Mesenchymal stem cell (in vitro differentiated cells and primary cell): ENCODE measurements at regions not wholly inside any gene's neighbourhood (a gene's known extent, or its start where the extent isn't known, plus 50 kb on each side); places are given as distances from the start of the nearest gene placed in this dataset.

Source experiments
- DNase-seq: peaks from one replicate; pipeline ENCODE4 v3.0.0-alpha.2; 2013
- H2AFZ ChIP-seq: one replicate; pipeline ENCODE4 v1.6.1; 2013; ENCODE audit warnings: low read depth, mild to moderate bottlenecking, control low read depth, inconsistent platforms, low read length, moderate library complexity
- H2AK5ac ChIP-seq: 2 replicates; pipeline ENCODE4 v1.6.1; 2013; ENCODE audit warnings: low read length, moderate library complexity, mild to moderate bottlenecking, inconsistent platforms; ENCODE audit not compliant: severe bottlenecking
- H2BK120ac ChIP-seq: one replicate; pipeline ENCODE4 v1.6.1; 2013; ENCODE audit warnings: low read depth, mild to moderate bottlenecking, inconsistent platforms, low read length, moderate library complexity
- H2BK12ac ChIP-seq, 2 experiments: one replicate each; pipeline ENCODE4 v1.6.1; 2013; ENCODE audit warnings: inconsistent platforms in 2 of 2, low read length in 2 of 2, mild to moderate bottlenecking in 2 of 2, moderate library complexity in 2 of 2, control low read depth in 1 of 2
- H2BK15ac ChIP-seq: one replicate; pipeline ENCODE4 v1.6.1; 2013; ENCODE audit warnings: mild to moderate bottlenecking, low read depth, inconsistent platforms; ENCODE audit not compliant: poor library complexity, severe bottlenecking
- H2BK5ac ChIP-seq: 2 replicates; pipeline ENCODE4 v1.6.1; 2013; ENCODE audit warnings: low read depth, mild to moderate bottlenecking, low read length, control low read depth, inconsistent platforms; ENCODE audit not compliant: poor library complexity, severe bottlenecking
- H3K14ac ChIP-seq, 2 experiments: one replicate each; pipeline ENCODE4 v1.6.1; 2013; ENCODE audit warnings: inconsistent platforms in 2 of 2, low read length in 2 of 2, control low read depth in 1 of 2, mild to moderate bottlenecking in 1 of 2, moderate library complexity in 1 of 2
- H3K18ac ChIP-seq, 2 experiments: one replicate each; pipeline ENCODE4 v1.6.1; 2013; ENCODE audit warnings: inconsistent platforms in 2 of 2, low read length in 2 of 2, control low read depth in 1 of 2, low read depth in 1 of 2, mild to moderate bottlenecking in 1 of 2
- H3K23ac ChIP-seq, 2 experiments: one replicate each; pipeline ENCODE4 v1.6.1; 2013; ENCODE audit warnings: inconsistent platforms in 2 of 2, low read length in 2 of 2, mild to moderate bottlenecking in 2 of 2, moderate library complexity in 2 of 2, control low read depth in 1 of 2
- H3K27ac ChIP-seq: 2 replicates; pipeline ENCODE4 v1.5.1; 2013; ENCODE audit warnings: mild to moderate bottlenecking, moderate library complexity, low read length, control low read depth, inconsistent platforms; ENCODE audit not compliant: poor library complexity, severe bottlenecking
- H3K27me3 ChIP-seq, 2 experiments: 2 replicates each; pipeline versions ENCODE4 v1.6.1 to v1.7.0; 2013; ENCODE audit warnings: low read length in 2 of 2, mild to moderate bottlenecking in 2 of 2, moderate library complexity in 2 of 2, control low read depth in 1 of 2, inconsistent platforms in 1 of 2; ENCODE audit not compliant: control insufficient read depth in 1 of 2, insufficient read depth in 1 of 2
- H3K36me3 ChIP-seq, 2 experiments: 2 replicates each; pipeline versions ENCODE4 v1.6.1 to v1.7.0; 2013; ENCODE audit warnings: low read length in 2 of 2, control low read depth in 1 of 2, inconsistent platforms in 1 of 2, low read depth in 1 of 2, mild to moderate bottlenecking in 1 of 2; ENCODE audit not compliant: insufficient read depth in 2 of 2, control insufficient read depth in 1 of 2
- H3K4ac ChIP-seq, 2 experiments: one replicate each; pipeline ENCODE4 v1.6.1; 2013; ENCODE audit warnings: inconsistent platforms in 2 of 2, low read length in 2 of 2, mild to moderate bottlenecking in 2 of 2, moderate library complexity in 2 of 2, control low read depth in 1 of 2, low read depth in 1 of 2
- H3K4me1 ChIP-seq: 2 replicates; pipeline ENCODE4 v1.6.1; 2013; ENCODE audit warnings: low read depth, low read length, control low read depth; ENCODE audit not compliant: control insufficient read depth, insufficient read depth
- H3K4me2 ChIP-seq: 2 replicates; pipeline ENCODE4 v1.6.1; 2013; ENCODE audit warnings: low read length, mild to moderate bottlenecking, inconsistent platforms; ENCODE audit not compliant: poor library complexity, severe bottlenecking
- H3K4me3 ChIP-seq, 2 experiments: 2 replicates each; pipeline versions ENCODE4 v1.5.1 to v1.7.0; 2013; ENCODE audit warnings: low read length in 2 of 2, mild to moderate bottlenecking in 2 of 2, control low read depth in 1 of 2, low read depth in 1 of 2; ENCODE audit not compliant: insufficient read depth in 1 of 2
- H3K79me1 ChIP-seq: replicated peaks from 2 replicates; pipeline ENCODE4 v1.6.1; 2013; ENCODE audit warnings: mild to moderate bottlenecking, control low read depth, low read length, inconsistent platforms; ENCODE audit not compliant: poor library complexity, severe bottlenecking
- H3K9ac ChIP-seq: 2 replicates; pipeline ENCODE4 v1.7.0; 2013; ENCODE audit warnings: mild to moderate bottlenecking, low read length, moderate library complexity
- H3K9me3 ChIP-seq: 2 replicates; pipeline ENCODE4 v1.7.0; 2013; ENCODE audit warnings: mild to moderate bottlenecking, low read length; ENCODE audit not compliant: control insufficient read depth
- H4K8ac ChIP-seq: one replicate; pipeline ENCODE4 v1.6.1; 2013; ENCODE audit warnings: inconsistent platforms, mild to moderate bottlenecking, low read length, moderate library complexity
- H4K91ac ChIP-seq: one replicate; pipeline ENCODE4 v1.6.1; 2013; ENCODE audit warnings: mild to moderate bottlenecking, low read length, inconsistent platforms
- WGBS: methylation state at CpG from one replicate; pipeline ENCODE4 v1.1.7; 2013; ENCODE audit warnings: mixed read lengths; 5-methylcytosine and 5-hydroxymethylcytosine counted together

GRCh38 chr22:48748860-48749554 lies 1078.7 kb downstream of the BRD1 start:
- Histone ChIP-seq H3K9me3 (no peaks in the 10 kb centered on the region), H2BK12ac (no peak overlapping the region), H2AFZ (no peak overlapping the region), H4K91ac (no peak overlapping the region), H3K14ac (no peak overlapping the region), H2AK5ac (no peak overlapping the region), H2BK15ac (no peak overlapping the region), H3K27ac (no peak overlapping the region), H3K36me3 (no peaks in the 10 kb centered on the region), H3K27me3 (no peaks in the 10 kb centered on the region), H3K4me2 (no peak overlapping the region), H3K4ac (no peak overlapping the region), H3K23ac (no peak overlapping the region), H3K18ac (no peak overlapping the region), H3K79me1 (no peaks in the 10 kb centered on the region), H4K8ac (no peak overlapping the region), H3K4me3 (no peak overlapping the region), H2BK5ac (no peak overlapping the region), H3K9ac (no peak overlapping the region), H3K4me1 (no peaks in the 10 kb centered on the region), H2BK120ac (no peak overlapping the region)
- no peak for DNase-seq
- WGBS, result 86% methylated on average over 14 of the region's 14 CpGs

- Histone ChIP-seq H3K9me3 (no peaks in the 10 kb centered on the region), H3K4me2 (no peak overlapping the region), H2BK120ac (no peak overlapping the region), H3K23ac (no peak overlapping the region), H2AFZ (no peak overlapping the region), H3K14ac (no peak overlapping the region), H3K9ac (no peak overlapping the region), H2BK5ac (no peak overlapping the region), H3K27me3 (no peaks in the 10 kb centered on the region), H3K4ac (no peak overlapping the region), H3K18ac (no peak overlapping the region), H3K4me1 (no peaks in the 10 kb centered on the region), H3K27ac (no peak overlapping the region), H2BK15ac (no peak overlapping the region), H3K36me3 (no peaks in the 10 kb centered on the region), H4K8ac (no peak overlapping the region), H2AK5ac (no peak overlapping the region), H3K79me1 (no peaks in the 10 kb centered on the region), H4K91ac (no peak overlapping the region), H2BK12ac (no peak overlapping the region), H3K4me3 (peak overlapping the region in 1 of 2 experiments; percentile 3)
- WGBS, result 73% methylated on average over 20 of the region's 20 CpGs
- DNase-seq, result no peak
Observed at GRCh38 chr22:48748113-48748859, 1079.4 kb downstream of the BRD1 start.

- Histone ChIP-seq H3K9me3 (no peaks in the 10 kb centered on the region), H4K91ac (no peak overlapping the region), H2BK15ac (no peak overlapping the region), H2BK5ac (no peak overlapping the region), H2AK5ac (no peak overlapping the region), H3K23ac (no peak overlapping the region), H3K4me2 (no peak overlapping the region), H3K14ac (no peak overlapping the region), H3K18ac (no peak overlapping the region), H3K4me3 (no peak overlapping the region), H3K27ac (no peak overlapping the region), H3K4me1 (no peaks in the 10 kb centered on the region), H3K9ac (no peak overlapping the region), H2AFZ (no peak overlapping the region), H3K36me3 (no peaks in the 10 kb centered on the region), H3K79me1 (no peaks in the 10 kb centered on the region), H2BK120ac (no peak overlapping the region), H3K4ac (no peak overlapping the region), H3K27me3 (no peaks in the 10 kb centered on the region), H2BK12ac (no peak overlapping the region), H4K8ac (no peak overlapping the region)
- no peak for DNase-seq
- WGBS, result 85% methylated on average over 13 of the region's 13 CpGs
Observed at GRCh38 chr22:48746789-48747425, 1080.8 kb downstream of the BRD1 start.
